ENCODE measurements at regions not wholly inside any gene's neighbourhood (a gene's known extent, or its start where the extent isn't known, plus 50 kb on each side); places are given as distances from the start of the nearest gene placed in this dataset.
A peak's percentile ranks its signal among the peaks of the same experiment; 100 is the strongest.

DNA sequence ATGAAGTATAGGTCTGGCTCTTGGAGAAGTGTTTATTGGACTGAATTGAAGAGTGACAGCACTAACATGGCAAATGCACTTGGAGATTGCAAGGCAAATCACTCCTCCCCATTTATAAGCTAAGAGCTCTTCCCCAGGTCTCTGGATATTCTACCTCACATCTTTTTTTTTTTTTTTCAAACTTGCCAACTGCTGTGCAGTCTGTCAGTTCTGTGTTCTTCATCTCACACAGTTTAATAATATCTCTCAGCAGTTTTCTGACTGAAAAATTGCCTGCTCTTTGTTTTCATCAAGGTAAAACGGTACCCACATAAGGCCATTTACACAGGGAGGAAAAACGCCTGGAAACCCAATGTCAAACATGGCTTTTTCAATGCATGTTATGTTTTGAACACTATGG lies 186.1 kb upstream of the B3GALT2 start:
- intact Hi-C loops (cut with DNase I) = no loop called here
- ATAC-seq (ENCODE audit: poor library complexity) (no peak), DNase-seq (no peak)

DNA sequence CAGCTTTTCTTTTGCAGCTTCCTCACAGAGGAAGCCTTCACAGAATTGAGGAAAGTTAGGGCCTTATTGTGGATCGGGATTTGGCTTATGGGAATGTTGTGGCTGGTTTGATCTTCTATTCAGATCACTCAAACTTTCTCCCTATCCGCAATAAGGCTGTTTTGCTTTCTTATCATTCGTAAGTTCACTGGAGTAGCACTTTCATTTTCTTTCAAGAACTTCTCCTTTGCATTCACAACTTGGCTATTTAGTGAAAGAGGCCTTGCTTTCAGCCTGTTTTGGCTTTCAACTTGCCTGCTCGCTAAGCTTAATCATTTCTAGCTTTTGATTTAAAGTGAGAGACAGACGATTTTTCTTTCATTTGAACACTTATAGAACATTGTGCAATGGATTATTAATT lies 181.9 kb upstream of the B3GALT2 start:
- intact Hi-C loops (cut with DNase I) = no loop called here
- DNase-seq (no peak), ATAC-seq (ENCODE audit: poor library complexity) (no peak)

DNA sequence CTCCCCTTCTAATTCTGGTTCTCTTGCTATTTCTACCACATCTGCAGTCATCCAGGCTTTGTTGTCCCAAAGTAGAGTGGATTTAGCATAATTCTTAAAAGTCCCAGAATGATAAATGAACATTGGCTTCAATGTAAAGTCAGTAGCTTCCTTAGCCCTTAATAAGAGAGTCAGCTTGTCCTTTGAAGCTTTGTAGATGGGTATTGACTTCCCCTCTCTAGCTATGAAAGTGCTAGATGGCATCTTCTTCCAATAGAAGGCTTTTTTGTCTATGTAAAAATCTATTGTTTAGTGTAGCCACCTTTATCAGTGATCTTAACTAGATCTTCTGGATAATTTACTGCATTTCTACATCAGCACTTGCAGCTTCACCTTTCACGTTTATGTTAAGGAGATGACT lies 181.4 kb upstream of the B3GALT2 start:
- no peak for DNase-seq
- no peak for ATAC-seq (ENCODE audit: poor library complexity)
- intact Hi-C loops (cut with DNase I) = no loop called here

DNA sequence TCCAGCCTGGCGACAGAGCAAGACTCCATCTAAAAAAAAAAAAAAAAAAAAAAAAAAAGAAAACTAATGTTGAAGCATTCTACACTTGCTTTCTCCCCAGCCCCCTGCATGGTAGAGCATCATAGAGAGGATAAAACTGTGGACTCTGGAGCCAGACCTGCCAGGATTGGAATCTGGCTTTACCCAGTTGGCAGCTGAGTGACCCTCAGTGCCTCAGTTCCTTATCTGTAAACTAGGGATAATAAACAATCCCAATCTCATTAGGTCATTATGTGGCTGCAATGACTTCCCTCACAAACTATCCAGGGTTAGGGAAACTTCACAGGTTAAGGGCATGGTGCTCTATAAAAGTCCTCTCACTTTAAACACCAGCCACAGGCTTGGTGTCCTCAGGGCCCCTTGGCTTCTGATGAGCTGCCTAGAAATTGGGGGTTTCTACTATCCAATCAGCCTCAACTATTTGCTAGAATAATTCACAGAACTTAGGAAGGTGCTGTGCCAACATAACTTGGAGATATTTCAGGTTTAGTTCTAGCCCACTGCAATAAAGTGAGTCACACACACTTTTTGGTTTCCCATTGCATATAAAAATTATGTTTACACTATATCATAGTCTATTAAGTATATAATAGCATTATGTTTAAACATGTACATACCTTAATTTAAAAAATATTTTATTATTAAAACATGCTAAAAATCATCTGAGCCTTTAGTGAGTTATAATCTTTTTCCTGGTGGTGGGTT lies 180.5 kb upstream of the B3GALT2 start:
- ATAC-seq (ENCODE audit: poor library complexity) (no peak), DNase-seq (no peak)
- intact Hi-C loops (cut with DNase I) = no loop called here

DNA sequence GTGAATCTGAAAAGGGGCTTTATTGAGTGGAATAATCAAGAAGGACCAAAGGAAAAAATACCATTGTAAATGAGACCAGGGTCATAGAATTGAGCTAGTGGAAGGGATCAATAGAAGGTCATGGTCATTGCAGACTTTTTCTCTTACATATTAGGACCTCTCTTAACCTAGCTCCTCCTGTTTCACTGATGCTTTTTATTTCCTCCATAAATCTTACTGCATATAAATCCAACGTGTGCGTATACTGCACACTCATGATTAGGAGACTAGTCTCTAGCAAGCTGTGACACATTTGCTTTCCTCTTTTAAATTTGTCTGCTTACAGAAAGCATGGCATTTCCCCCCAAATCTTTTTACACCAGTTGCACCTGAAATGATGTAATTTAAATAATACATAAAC lies 179.6 kb upstream of the B3GALT2 start:
- no peak for DNase-seq
- no peak for ATAC-seq (ENCODE audit: poor library complexity)
- intact Hi-C loops (cut with DNase I) = no loop called here

DNA sequence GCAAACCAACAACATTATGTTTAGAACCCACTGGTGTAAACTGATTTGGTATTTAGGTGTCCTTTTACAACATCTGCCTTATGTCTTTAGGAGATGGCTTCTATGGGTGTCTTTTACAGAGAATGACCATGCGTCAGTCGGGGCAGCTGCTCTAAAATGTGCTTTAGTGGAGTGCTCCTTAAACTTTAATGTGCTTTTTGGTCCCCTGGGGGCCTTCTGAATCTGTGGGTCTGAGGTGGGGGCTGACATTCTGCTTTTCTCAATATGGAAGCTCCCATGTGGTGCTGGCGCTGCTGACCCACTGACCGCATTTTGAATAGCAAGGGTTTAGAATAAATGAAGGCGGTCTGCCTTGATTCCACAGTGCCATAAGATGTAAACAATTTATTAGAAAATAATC lies 173.2 kb upstream of the B3GALT2 start:
- intact Hi-C loops (cut with DNase I) = no loop called here
- no peak for ATAC-seq (ENCODE audit: poor library complexity)

DNA sequence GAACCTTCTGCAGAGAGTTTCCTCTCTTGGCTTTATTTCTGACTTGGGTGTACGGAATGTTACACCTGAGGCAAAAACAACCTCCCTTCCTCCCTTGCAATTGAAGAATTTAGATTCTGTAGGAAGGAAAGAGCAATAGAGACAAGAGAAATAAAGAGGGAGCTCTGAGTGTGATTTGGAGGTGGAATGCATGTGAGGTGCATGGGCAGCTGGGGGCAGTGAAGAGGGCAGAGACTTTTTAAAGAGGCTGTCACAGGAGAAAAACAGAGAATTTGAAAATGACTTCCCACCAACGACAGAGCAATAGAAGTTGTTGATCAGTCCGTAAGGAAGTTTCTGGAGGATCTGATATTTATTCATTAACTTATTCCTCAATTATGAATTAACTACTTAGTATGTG lies 172.0 kb upstream of the B3GALT2 start:
- DNase-seq (no peak), ATAC-seq (ENCODE audit: poor library complexity) (no peak)
- intact Hi-C loops (cut with DNase I) = no loop called here

More for the DNA sequence above, 173.2 kb upstream of the B3GALT2 start:
- no peak for DNase-seq

DNA sequence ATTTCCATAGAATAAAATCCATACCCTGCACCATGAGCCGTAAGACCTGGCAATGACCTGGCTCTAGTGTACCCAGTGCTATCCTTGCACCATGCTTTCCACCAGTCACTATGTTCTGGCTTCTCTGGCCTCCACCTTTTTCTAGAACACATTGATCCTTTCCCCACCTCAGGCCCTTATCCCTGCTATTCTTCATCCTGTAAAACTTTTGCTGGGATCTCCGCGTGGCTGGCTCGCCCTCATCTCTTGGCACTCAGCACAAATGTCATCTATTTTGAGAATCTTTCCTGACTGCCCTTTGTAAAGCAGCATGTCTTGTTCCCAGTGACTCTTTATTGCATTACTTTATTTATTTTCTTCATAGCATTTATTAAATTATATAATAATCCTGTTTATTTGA lies 169.8 kb upstream of the B3GALT2 start:
- intact Hi-C loops (cut with DNase I) = no loop called here
- DNase-seq (peak; percentile 55), ATAC-seq (ENCODE audit: poor library complexity) (peak; percentile 94)

DNA sequence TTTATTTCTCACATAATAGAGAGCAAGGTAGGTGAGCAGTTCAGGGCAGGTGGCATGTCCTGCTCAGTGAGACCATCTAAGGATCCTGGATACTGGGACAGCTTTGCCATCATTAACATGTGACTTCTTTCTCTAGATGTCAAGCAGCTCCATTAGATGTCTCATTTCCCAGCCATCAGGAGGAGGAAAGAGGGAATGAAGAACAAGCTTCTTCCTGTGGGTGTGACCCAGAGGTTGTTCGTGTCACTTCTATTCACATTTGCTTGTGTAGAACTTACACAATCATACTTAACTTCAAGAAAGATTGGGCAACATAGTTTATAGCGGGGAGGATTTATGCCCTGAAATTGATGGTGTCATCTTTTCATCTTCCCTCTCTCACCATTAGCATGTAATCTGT lies 169.2 kb upstream of the B3GALT2 start:
- peak; percentile 10 for ATAC-seq (ENCODE audit: poor library complexity)
- DNase-seq = no peak
- intact Hi-C loops (cut with DNase I) = no loop called here

DNA sequence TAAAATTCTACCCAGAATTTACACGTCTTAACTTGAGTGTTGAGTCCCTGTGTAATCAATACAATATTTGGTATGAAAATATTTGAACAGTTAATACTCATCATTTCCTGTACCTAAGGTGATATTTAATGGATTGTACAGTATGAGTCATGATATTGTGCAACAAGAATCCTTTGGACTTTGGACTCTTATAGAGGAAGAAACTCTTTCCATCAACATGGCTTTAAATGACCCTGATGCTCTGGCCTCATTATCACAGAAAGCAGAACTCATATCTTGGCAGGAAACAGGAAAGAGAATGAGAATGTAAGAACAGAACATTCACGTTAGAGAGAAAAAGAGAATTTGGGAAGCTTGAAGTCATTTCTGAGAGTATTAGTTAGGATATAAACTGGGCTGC lies 168.8 kb upstream of the B3GALT2 start:
- intact Hi-C loops (cut with DNase I) = no loop called here
- no peak for ATAC-seq (ENCODE audit: poor library complexity)

DNA sequence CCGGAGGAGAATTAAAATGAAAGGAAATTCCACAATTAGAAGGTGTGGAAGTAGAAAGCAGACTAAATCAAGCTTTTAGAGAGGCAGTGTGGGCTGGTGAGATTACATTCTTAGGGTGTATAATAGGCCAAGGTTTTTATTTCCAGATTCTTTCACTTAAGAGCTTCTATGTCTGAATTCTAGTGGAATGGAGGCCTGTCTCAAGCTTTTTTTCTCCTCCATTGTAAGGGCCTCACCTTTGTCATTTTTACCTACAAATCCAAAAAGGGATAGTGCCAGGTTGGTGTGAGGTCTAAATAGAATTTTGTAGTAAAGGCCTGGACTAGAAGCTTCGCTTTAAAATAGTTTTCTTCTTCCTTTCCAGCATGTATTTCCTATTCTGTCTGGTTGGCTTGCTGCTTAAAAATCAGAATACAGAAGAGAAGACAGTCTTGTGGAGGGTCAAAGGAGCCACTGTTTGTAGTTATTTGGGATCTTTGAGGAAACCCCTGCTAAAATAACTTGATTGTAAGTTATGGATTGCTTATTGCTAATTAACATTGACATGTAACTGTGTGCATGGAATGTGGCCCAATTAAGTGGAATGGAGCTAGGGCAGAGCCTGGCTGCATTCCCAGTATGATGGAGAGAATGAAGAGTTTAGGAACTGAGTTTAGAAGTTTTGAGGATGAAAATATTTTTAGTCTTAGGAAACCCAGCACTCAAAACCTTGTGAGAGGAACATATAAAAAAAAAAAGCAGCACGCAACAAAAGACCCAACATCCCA lies 162.5 kb upstream of the B3GALT2 start:
- ATAC-seq (ENCODE audit: poor library complexity) (no peak), DNase-seq (no peak)
- intact Hi-C loops (cut with DNase I) = no loop called here

More for the DNA sequence above, 168.8 kb upstream of the B3GALT2 start:
- DNase-seq = no peak

DNA sequence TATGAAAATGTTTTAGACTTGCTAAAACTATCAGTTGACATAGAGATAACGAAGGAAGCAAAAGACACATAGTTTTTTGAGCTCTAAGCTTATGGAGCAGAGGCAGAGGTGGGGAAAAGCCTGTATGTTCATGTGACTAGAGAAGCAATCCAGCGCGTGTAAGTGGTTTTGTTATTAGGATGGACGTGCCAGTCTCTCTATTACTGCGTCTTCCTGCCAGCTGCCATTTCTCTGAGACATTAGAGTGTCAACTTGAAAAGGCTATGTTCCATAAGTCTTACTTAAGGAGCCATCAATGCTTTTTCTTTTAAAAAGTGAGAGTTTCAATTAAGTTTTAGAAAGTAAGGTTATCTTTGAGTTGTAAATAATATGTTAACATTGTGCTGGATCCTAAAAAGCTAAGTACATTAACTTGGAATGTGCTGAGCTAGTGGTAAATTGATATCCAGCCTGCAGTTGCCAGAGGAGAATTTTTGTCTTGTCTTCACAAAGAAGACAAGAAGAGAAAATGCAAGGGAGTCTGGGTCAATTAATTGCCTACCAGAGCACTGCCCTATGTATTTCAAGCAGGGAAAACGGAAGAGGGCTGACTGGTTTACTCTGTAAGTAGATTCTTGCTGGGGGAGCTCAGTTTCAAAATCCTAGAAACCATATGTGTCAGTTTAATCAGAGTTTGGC lies 161.8 kb upstream of the B3GALT2 start:
- DNase-seq = no peak
- ATAC-seq (ENCODE audit: poor library complexity) = no peak
- intact Hi-C loops (cut with DNase I) = no loop called here

DNA sequence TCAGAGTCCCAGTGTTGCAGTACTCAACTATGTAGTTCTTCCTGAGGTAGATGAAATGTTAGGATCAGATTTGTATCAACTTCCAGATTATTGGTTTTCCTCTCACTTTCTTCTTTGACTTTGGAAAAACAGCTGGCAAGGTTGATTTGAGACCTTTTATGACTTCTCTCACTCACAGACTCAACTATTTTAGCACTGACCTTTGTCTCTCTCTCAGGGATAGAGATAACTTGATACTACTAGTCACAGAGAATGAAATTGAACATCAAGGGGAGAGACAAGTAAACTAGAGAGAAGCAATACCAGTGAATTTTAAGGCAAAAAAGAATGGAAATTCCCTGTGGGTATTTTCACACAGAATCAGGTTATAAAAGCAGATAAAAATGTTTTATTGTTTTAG lies 159.7 kb upstream of the B3GALT2 start:
- intact Hi-C loops (cut with DNase I) = no loop called here
- ATAC-seq (ENCODE audit: poor library complexity) = no peak
- no peak for DNase-seq

DNA sequence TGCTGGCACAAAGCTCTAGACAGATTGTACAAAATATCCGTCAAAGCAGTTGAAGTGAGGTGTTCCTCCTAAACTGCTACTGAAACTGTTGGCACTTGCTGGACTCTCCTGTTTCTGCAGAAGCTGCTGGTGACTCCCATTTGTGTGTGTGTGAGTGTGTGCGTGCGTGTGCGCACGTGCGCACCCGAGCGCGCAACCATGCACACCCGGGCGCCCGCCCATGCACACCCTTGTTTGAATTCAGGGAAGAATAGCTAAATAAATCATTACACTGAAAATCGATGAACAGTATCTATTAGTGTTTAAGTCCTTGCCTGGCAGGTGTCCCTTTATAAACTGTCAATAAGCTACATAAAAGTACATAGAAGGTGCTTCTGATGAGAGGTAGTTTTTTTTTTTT lies 156.4 kb upstream of the B3GALT2 start:
- DNase-seq (no peak), ATAC-seq (ENCODE audit: poor library complexity) (no peak)
- intact Hi-C loops (cut with DNase I) = no loop called here

DNA sequence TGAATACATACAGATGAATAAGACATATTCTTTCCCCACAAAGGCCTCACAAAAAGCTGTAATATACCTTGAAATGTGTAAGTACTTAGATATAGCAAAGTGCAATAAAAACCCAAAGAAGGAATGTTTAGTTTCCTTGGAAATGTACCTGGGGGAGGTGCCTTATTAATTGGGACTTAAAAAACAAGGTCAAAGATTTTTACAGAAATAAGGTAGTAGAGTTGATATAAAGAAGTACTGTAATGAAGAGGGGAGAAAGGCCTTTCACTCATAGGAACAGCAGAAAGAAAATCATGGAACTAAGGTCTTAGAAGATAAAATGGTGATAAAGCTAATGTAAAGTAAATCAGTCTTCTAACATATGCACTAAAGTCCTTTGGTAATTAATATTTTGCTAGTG lies 153.9 kb upstream of the B3GALT2 start:
- DNase-seq (no peak), ATAC-seq (ENCODE audit: poor library complexity) (no peak)
- intact Hi-C loops (cut with DNase I) = no loop called here

DNA sequence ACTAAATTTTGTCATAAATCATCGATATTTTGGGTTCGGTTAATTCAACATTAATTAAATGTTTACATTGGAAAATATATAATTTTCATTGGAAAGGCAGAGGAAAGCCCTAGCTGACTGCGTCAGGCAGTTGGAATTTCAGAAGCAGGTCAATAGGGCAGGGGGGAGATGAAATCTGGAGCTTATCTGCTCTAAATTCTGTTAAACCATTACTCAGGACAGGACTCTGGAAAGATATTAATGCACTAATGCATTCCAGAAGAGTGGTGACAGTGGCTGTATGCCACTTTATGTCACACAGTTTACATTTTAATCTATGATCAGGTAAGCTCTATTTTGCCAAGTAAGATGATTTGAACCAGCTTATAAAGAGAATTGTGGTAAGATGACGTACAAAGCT lies 153.0 kb upstream of the B3GALT2 start:
- intact Hi-C loops (cut with DNase I) = no loop called here
- no peak for DNase-seq
- no peak for ATAC-seq (ENCODE audit: poor library complexity)

DNA sequence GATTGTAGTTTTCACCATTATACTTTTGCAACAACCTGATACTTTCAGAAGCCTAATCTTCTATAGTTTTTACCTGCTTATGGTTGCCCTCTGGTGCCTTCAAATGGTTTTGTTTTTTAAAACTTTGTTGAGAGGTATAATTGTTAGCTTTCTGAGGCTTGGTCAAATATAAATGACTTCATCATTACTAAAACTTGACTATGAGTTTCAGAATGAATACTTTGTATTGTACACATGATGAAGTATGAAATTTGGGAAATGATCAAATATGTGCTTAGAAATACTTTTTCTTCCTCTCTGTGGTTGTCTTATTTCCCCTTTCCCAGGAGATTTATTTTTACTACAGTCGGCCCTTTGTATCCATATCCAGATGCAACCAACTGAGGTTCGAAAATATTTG lies 151.8 kb upstream of the B3GALT2 start:
- intact Hi-C loops (cut with DNase I) = no loop called here
- no peak for ATAC-seq (ENCODE audit: poor library complexity)

DNA sequence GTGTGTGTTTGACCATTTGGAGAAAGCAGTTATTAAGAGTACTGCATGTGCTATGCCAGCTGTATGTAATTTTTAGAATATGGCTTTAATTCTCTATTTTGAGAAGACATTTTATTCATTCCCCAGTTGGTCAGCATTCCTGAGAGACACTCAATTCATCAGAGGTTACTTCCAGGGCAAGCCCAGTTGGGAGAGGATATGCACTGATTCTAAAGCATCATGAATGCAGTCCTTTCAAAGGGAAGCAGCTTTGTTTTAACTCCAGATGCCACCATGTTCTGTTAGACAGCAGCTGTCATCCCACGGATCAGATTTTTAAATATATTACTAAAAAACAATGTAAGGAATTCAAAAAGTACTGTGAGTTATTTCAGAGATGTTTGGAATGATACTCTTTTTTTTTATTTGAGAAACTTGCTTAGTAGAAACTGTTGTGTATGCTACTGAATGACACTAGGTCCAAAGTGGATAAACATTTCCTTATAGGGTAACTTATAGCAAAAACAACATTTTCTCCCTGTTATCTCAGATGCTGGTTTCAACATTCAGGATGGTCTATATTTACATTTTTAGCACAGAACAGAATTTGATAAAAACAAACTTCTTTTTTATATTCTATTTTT lies 149.5 kb upstream of the B3GALT2 start:
- no peak for DNase-seq
- ATAC-seq (ENCODE audit: poor library complexity) = no peak
- intact Hi-C loops (cut with DNase I) = no loop called here

More for the DNA sequence above, 151.8 kb upstream of the B3GALT2 start:
- no peak for DNase-seq

DNA sequence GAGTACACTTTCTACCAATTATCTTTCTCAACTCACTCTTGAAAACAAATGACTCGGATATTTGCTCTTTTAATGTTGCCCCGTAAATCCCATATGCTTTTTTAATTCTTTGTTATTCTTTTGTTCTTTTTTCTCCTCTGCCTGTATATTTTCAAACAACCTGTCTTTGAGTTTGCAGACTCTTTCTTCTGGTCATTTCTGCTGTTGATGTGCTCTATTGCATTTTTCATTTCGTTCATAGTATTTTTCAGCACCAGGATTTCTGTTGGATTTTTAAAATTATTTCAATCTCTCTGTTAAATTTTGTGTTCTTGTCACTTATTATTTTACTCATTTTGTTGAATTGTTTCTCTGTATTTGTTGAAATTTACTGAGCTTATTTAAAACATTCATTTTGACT lies 146.8 kb upstream of the B3GALT2 start:
- DNase-seq (no peak), ATAC-seq (ENCODE audit: poor library complexity) (no peak)
- intact Hi-C loops (cut with DNase I) = no loop called here

DNA sequence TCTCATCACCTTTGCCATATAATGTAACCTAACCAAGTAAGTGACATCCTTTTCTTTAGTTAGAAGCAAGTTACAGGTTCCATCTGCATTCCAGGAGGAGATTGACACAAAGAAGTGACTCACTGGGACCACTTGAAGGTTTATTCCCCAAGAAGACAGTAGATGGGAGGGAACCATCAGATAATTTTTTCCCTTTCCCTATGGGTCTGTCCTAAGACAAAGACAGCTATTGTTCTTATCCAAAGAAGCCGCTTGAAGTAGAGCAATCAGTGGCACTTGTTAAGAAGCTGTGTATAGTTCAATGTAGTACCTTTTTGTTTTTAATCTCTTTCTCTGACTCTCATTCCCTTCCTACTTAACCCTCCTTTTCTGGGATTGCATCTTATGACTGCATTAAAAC lies 139.9 kb upstream of the B3GALT2 start:
- intact Hi-C loops (cut with DNase I) = no loop called here
- DNase-seq = no peak
- no peak for ATAC-seq (ENCODE audit: poor library complexity)

All from Right ventricle myocardium superior (tissue), 1 donor.